ENCODE measurements at regions not wholly inside any gene's neighbourhood (a gene's known extent, or its start where the extent isn't known, plus 50 kb on each side); places are given as distances from the start of the nearest gene placed in this dataset.

- TF ChIP-seq CTCF (conservative IDR thresholded peaks at IDR 0.05 in 1 of 2, IDR thresholded peaks at IDR 0.05 in 1 of 2; ENCODE audit: low read depth in 1 of 2, low read length in 2 of 2) (peak in 1 of 2 donors; percentile 22), EZH2 (IDR thresholded peaks at IDR 0.05; ENCODE audit: low read length, missing control alignments) (no peak)
Measured at GRCh38 chr2:172339371-172340010, 87.9 kb upstream of the ITGA6 start.
